Left renal pelvis (tissue), 4 donors: ENCODE measurements at regions not wholly inside any gene's neighbourhood (a gene's known extent, or its start where the extent isn't known, plus 50 kb on each side); places are given as distances from the start of the nearest gene placed in this dataset.
"Not testable (repeated sequence)": the region's sequence is repeated elsewhere in the genome, so short reads cannot be mapped to it uniquely, and the experiment has no call there.

Source experiments
- DNase-seq, 4 donors: peaks; one replicate each; pipeline ENCODE4 v3.0.0-alpha.2; 2013; ENCODE audit warnings: low read depth in 4 of 4, low spot score in 3 of 4

DNA sequence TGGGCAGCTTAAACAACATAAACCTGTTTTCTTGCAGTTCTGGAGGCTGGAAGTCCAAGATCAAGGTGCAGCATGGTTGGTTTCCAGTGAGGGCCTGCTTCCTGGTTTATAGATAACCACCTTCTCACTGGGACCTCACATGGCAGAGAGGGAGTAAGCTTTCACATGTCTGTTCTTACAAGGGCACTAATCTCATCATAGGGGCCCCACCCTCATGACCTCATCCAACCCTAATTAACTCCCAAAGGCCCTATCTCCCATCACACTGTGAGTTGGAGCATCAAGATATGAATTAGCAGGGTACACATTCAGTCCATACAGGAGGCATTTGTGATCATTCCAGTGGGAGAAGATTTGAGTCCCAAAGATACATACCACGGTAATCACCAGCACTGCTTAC, 50.5 kb upstream of the GRIN2A start:
- no peak for DNase-seq

GRCh38 chr16:10239640-10240039, 57.4 kb upstream of the GRIN2A start:
- no peak for DNase-seq

GRCh38 chr16:10240854-10241613, 58.8 kb upstream of the GRIN2A start:
- DNase-seq, result no peak

DNA sequence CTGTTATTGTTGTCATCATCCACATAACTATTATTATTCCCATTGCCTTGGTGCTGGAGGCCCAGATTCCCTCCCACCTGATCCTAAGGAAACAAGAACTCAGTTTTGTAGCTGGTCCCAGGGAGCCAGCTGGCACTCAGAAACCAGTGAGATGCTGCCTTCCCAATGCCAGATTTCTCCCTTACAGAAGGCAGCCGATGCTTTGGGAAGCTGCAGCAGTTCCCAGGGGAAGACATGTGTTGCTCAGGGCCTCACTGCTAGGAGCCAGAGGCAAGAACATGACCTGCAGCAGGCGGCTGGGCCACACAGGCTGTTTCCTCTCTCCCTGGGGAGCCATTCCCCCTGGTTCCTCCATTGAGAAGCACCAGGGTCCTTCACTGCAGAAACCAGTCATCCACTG, 59.9 kb upstream of the GRIN2A start:
- no peak for DNase-seq

DNA sequence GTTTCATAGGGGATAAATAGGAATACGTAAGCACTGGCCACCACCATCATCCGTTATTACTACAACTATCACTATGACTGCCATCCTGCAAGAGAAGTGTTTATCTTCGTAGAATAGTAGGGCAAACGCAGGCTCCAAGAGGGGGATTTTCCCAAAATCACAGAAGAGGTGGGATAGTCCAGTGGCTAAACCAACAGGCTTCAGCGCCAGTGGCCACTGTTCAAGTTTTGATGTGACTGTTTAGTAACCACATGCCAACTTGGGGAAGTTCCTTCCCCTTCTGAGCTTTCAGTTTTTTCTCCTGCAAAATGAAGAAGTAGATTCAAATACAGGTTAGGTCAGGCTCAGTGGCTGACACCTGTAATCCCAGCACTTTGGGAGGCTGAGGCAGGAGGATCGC, 60.7 kb upstream of the GRIN2A start:
- no peak for DNase-seq

- DNase-seq, result no peak
Observed at GRCh38 chr16:10245002-10245401, 62.8 kb upstream of the GRIN2A start.

GRCh38 chr16:10250137-10250828, 68.1 kb upstream of the GRIN2A start:
- DNase-seq, result no peak

- no peak for DNase-seq
Observed at GRCh38 chr16:10252155-10252554, 69.9 kb upstream of the GRIN2A start.

DNA sequence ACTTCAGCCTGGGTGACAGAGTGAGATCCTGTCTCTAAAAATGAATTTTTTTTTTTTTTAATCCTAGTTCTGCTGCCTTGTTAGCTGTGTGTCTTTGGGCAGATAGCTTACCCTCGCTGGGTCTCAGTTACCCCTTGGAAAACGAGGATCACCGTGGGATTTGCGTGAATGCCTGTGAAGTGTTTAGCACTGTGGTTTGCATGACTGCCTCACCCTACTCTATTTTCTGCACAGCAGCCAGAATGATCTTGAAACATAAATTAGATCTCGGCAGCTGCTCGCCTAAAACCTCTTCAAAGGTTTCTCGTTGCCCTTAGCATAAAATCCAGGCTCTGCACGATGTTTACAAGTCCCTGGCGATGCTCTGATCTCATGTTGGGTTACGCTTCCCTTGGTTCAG, 71.2 kb upstream of the GRIN2A start:
- no peak for DNase-seq

DNA sequence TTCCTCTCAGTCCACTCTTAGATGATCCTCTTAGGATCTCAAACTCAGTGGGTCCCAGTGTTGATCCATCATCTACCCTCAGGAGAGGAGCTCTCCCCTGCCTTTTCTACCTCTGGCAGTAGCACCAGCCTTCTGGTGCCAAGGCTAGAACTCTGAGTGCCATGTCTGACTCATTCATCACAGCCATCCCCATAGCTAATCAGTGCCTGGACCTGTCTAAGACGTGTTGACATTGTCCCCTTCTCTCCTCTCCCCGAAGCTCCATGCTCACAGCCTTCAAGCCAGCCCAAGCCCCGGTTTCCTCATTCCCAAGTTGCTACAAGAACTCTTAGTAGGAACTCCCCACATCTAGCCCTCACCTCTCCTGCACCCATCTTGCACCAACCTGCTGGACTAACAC, 73.5 kb upstream of the GRIN2A start:
- no peak for DNase-seq

GRCh38 chr16:10256784-10257641, 74.8 kb upstream of the GRIN2A start:
- DNase-seq, result no peak

GRCh38 chr16:10257642-10258251, 75.5 kb upstream of the GRIN2A start:
- DNase-seq, result not testable (repeated sequence)

DNA sequence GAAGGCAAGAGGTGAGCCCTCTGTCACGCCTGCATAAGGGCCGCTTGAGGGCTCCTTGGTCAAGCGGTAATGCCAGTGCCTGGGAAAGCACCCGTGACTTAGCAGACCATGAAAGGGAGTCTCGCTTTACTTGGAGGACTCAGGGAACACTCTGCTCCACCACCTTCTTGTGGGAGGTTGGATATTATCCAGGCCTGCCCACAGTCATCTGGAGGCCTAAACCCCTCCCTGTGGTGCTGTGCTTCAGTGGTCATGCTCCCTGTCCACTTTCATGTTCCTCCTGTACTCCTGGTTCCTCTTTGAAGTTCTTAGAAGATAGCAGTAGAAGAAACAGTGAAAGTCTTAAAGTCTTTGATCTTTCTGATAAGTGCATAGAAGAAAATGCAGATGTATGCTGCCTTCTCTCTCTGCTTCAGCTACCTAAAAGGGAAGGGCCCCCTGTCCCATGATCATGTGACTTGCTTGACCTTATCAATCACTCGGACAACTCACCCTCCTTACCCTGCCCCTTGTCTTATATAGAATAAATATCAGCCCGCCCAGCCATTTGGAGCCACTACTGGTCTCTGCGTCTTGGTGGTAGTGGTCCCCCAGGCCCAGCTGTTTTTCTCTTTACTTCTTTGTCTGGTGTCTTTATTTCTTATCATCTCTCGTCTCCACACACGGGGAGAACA, 76.8 kb upstream of the GRIN2A start:
- DNase-seq, result not testable (repeated sequence)

DNA sequence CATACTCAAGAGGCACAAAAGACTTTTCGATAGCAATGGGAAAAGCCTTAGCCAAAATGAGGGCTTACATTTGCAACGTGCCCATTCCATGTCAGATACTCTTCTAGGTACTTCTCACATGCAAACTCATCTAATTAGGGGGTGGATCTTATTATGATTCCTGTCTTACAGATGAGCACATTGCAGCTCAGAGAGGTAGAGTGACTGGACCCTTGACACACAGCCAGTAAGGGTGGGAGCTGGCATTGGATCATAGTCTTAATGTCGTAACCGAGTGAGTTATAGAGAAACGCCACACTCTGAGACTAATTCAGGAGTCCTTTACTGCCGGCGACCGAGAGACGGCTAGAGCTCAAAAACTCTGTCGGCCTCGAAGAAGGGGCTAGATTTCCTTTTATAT, 78.8 kb upstream of the GRIN2A start:
- no peak for DNase-seq

DNA sequence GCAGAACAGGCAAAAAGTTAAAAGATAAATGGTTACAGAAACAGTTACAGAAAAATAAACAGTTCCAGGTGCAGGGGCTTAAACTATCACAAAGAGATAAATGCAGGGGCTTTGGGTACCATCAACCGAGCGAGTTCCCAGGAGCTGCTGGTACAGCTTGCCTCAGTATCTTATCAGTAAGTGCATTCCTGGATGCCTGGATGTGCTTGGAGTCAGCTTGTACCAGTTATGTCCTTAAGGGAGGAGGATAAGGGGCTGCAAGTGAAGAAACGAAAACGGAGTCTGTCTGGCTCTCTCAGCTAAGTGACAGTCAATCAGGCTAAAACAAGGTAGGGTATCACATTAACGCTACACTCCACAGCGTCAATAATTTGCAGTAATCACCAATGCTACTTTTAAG, 79.3 kb upstream of the GRIN2A start:
- not testable (repeated sequence) for DNase-seq

DNA sequence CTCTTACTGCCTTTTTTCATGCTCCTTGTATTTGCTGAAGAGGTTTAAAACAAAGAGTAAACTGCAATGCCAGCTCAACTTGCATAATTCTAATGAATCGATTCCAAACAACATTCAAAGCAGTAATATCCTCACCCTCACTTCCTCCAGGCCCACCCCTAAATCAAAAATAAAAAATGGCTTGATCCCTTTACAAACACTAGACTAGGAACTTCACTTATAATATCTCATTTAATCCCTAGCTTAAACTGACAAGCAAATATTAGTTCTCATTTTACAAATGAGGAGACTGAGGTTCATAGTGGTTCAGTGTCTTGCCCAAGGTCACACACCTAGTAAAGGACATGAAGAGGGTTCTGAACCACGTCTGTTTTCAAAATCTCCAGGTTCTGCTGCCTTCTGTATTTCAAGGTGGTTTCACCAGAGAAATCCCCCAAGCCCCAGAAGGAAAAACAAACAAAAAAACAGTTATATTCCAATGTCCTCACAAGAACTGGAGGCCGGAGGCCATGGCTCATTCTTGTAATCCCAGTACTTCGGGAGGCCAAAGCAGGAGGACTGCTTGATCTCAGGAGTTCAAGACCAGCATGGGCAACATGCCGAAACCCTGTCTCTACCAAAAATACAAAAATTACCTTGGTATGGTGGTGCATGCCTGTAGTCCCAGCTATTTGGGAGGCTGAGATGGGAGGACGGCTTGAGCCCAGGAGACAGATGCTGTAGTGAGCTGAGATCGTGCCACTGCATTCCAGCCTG, 80.3 kb upstream of the GRIN2A start:
- DNase-seq, result no peak

- DNase-seq, result no peak
Observed at GRCh38 chr16:10265770-10266615, 83.8 kb upstream of the GRIN2A start.

DNA sequence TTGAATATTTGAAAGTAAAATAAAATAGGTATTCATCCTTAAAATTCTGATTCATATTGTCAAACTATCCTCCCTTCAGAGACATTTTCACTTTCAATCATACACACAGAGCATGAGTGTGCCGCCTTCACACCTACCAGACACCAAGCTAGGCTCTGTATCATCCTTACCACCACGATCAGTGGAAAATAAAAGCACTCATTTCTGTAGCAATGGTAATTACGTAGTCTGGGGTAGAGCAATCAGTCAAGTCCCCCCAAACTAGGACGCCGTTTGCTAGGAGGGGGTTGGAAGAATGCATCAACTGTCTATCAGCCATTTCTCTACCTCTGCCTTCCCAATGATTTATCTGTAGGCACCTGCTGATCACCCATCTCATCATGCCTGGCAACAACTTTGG, 84.6 kb upstream of the GRIN2A start:
- DNase-seq, result no peak

DNA sequence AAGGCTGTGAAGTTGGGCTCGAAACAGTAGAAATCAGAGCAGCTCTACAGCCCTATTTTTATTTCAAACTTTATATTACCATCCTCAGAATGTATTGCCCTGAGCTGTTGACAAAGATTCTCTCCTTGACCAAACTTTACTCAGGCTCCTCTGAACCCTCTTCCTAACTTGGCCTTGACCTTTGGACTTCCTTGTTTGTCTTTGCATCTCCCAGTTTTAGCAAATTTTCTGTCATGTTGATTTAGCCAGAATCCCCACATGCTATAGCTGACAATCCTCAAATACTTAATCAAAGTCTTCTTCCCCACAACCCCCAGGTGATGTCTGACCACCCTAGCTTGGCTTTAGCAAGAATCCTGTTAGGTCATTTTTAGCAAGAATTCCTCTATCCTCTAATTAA, 87.4 kb upstream of the GRIN2A start:
- no peak for DNase-seq
